Gastrocnemius medialis (tissue), 4 donors: ENCODE measurements at regions not wholly inside any gene's neighbourhood (a gene's known extent, or its start where the extent isn't known, plus 50 kb on each side); places are given as distances from the start of the nearest gene placed in this dataset.

ENCODE experiments used
- CTCF ChIP-seq, 5 experiments: fragments of 450-650 bp in 3 of 5; fragments of 200-600 bp in 2 of 5; sonication (generic) in 2 of 5; IDR thresholded peaks in 4 of 5; conservative IDR thresholded peaks in 1 of 5; 1 replicate in 4 of 5; 2 replicates in 1 of 5; pipeline ENCODE4 v1.5.1; 2016 to 2019; ENCODE audit warnings: antibody characterized with exemption in 5 of 5, mild to moderate bottlenecking in 3 of 5, moderate library complexity in 3 of 5
- POLR2A ChIP-seq, 2 donors: fragments of 450-650 bp; IDR thresholded peaks; one replicate each; pipeline ENCODE4 v1.6.1; 2017; ENCODE audit warnings: antibody characterized with exemption in 2 of 2, mild to moderate bottlenecking in 2 of 2, moderate library complexity in 2 of 2

- TF ChIP-seq CTCF (IDR thresholded peaks at IDR 0.05 in 4 of 5, conservative IDR thresholded peaks at IDR 0.05 in 1 of 5) (no peak), POLR2A (IDR thresholded peaks at IDR 0.05) (no peak)
These were observed 1192.5 kb upstream of the ACVR2A start for GRCh38 chr2:146652311-146652710.
